ENCODE measurements at regions not wholly inside any gene's neighbourhood (a gene's known extent, or its start where the extent isn't known, plus 50 kb on each side); places are given as distances from the start of the nearest gene placed in this dataset.

- ATAC-seq (no peak), DNase-seq (no peak)
- Histone ChIP-seq H3K27ac (no peak overlapping the region), H3K9me3 (peaks cover 0 to 12% of the 10 kb centered on the region in 2 donors), H3K36me3 (no peaks in the 10 kb centered on the region), H3K27me3 (no peaks in the 10 kb centered on the region), H3K4me1 (no peaks in the 10 kb centered on the region), H3K4me3 (no peak overlapping the region)
- intact Hi-C loops (cut with DNase I), result no loop called here
- TF ChIP-seq, protein P1, sequence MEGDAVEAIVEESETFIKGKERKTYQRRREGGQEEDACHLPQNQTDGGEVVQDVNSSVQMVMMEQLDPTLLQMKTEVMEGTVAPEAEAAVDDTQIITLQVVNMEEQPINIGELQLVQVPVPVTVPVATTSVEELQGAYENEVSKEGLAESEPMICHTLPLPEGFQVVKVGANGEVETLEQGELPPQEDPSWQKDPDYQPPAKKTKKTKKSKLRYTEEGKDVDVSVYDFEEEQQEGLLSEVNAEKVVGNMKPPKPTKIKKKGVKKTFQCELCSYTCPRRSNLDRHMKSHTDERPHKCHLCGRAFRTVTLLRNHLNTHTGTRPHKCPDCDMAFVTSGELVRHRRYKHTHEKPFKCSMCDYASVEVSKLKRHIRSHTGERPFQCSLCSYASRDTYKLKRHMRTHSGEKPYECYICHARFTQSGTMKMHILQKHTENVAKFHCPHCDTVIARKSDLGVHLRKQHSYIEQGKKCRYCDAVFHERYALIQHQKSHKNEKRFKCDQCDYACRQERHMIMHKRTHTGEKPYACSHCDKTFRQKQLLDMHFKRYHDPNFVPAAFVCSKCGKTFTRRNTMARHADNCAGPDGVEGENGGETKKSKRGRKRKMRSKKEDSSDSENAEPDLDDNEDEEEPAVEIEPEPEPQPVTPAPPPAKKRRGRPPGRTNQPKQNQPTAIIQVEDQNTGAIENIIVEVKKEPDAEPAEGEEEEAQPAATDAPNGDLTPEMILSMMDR (IDR thresholded peaks at IDR 0.05), result no peak
Observed at GRCh38 chr19:31988256-31988655, 357.2 kb upstream of the ZNF507 start.

- intact Hi-C loops (cut with DNase I), result no loop called here
- ATAC-seq (no peak), DNase-seq (no peak)
- TF ChIP-seq, protein P1 (IDR thresholded peaks at IDR 0.05), result no peak
- H3K27ac ChIP-seq, result no peak overlapping the region
- H3K9me3 ChIP-seq, result no peaks in the 10 kb centered on the region
- H3K4me1 ChIP-seq, result no peaks in the 10 kb centered on the region
- H3K27me3 ChIP-seq, result no peaks in the 10 kb centered on the region
- no peaks in the 10 kb centered on the region for H3K36me3 ChIP-seq
- no peak overlapping the region for H3K4me3 ChIP-seq
Observed at GRCh38 chr19:31991984-31992655, 353.3 kb upstream of the ZNF507 start.

DNA sequence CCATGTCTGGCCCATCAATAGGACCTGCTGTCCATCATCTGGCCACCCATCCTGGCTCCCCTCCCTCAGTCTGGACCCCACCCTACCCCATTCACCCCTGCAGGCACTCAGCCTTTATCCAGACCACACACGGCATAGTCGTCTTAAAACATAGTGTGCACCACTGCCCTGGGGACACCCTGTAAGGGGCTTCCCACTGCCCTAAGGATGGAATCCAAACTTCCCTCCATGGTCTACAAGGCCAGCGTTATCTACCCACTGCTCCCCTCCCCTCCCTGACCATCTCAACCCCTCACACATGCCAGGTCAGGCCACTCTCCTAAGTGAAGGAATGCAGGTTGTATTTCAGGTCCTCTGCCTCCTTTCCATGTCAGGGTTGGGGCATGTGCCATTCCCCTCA is 352.7 kb upstream of the ZNF507 start:
- no peaks in the 10 kb centered on the region for H3K9me3 ChIP-seq

GRCh38 chr19:31995546-31995945 is 349.9 kb upstream of the ZNF507 start:
- DNase-seq, result peak in 2 of 4 donors; percentile 38 to 44
- H3K4me1 ChIP-seq, result no peaks in the 10 kb centered on the region
- no peaks in the 10 kb centered on the region for H3K27me3 ChIP-seq
- H3K4me3 ChIP-seq, result no peak overlapping the region
- H3K27ac ChIP-seq, result no peak overlapping the region
- TF ChIP-seq, protein P1 (IDR thresholded peaks at IDR 0.05), result no peak
- intact Hi-C loops (cut with DNase I), result no loop called here
- no peaks in the 10 kb centered on the region for H3K9me3 ChIP-seq
- H3K36me3 ChIP-seq, result no peaks in the 10 kb centered on the region
- ATAC-seq, result no peak

More for the DNA sequence above, 352.7 kb upstream of the ZNF507 start:
- intact Hi-C loops (cut with DNase I), result no loop called here
- TF ChIP-seq, protein P1 (IDR thresholded peaks at IDR 0.05), result no peak
- no peaks in the 10 kb centered on the region for H3K27me3 ChIP-seq
- H3K4me1 ChIP-seq, result no peaks in the 10 kb centered on the region
- no peak for ATAC-seq
- no peak for DNase-seq
- no peak overlapping the region for H3K4me3 ChIP-seq
- no peak overlapping the region for H3K27ac ChIP-seq
- no peaks in the 10 kb centered on the region for H3K36me3 ChIP-seq

DNA sequence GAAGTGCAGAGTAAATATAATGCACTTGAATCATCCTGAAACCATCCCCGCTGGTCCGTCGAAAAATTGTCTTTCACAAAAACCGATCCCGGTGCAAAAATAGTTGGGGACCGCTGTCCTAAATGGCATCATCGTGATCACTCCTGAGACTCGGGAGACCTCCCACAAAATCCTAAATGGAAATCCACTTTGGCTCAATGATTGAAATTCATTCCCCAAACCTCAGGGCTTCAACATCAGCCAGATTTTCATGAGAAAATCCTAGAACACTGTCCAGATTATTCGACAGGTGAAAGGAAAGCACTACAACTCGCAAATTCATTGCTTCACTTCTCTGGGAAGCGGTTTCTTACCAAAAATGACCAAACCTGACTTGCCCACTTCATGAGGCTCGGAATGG is 335.3 kb upstream of the ZNF507 start:
- Histone ChIP-seq H3K4me3 (no peak overlapping the region), H3K27me3 (no peaks in the 10 kb centered on the region), H3K36me3 (no peaks in the 10 kb centered on the region), H3K9me3 (no peaks in the 10 kb centered on the region), H3K27ac (no peak overlapping the region), H3K4me1 (no peaks in the 10 kb centered on the region)
- ATAC-seq, result no peak
- TF ChIP-seq, protein P1 (IDR thresholded peaks at IDR 0.05), result no peak
- DNase-seq, result no peak
- intact Hi-C loops (cut with DNase I), result no loop called here
